A549 (cell line): ENCODE measurements at regions not wholly inside any gene's neighbourhood (a gene's known extent, or its start where the extent isn't known, plus 50 kb on each side); places are given as distances from the start of the nearest gene placed in this dataset.

ENCODE experiments used
- EP300 ChIP-seq, 2 experiments: fragments of >200 bp; sonication (Bioruptor Twin); formaldehyde crosslinking; IDR thresholded peaks; 2 replicates in 1 of 2; 3 replicates in 1 of 2; pipeline ENCODE4 v1.6.1; 2016 to 2017
- FOSB ChIP-seq: fragments of 250-450 bp; sonication (Bioruptor Pico); IDR thresholded peaks from 2 replicates; pipeline ENCODE4 v1.5.0; 2020; ENCODE audit warnings: mild to moderate bottlenecking, moderate library complexity
- JUN ChIP-seq, 2 experiments: fragments of >200 bp; sonication (Bioruptor Twin); formaldehyde crosslinking; IDR thresholded peaks; 2 replicates in 1 of 2; 3 replicates in 1 of 2; pipeline ENCODE4 v1.6.1; 2016 to 2017
- MYC ChIP-seq: IDR thresholded peaks from 2 replicates; pipeline ENCODE4 v1.6.1; 2012; ENCODE audit warnings: mild to moderate bottlenecking, inconsistent platforms, low read length, improper control_type of control experiment, borderline replicate concordance
- PHF8 ChIP-seq: fragments of 200-600 bp; sonication (generic); IDR thresholded peaks from 2 replicates; pipeline ENCODE4 v1.6.1; 2016; ENCODE audit warnings: low read depth, mild to moderate bottlenecking, antibody characterized with exemption, moderate library complexity, borderline replicate concordance
- POLR2A ChIP-seq: IDR thresholded peaks from 2 replicates; pipeline ENCODE4 v1.6.1; 2012; ENCODE audit warnings: mild to moderate bottlenecking, low read length
- RNF2 ChIP-seq: fragments of 200-600 bp; sonication (generic); IDR thresholded peaks from 2 replicates; pipeline ENCODE4 v1.6.1; 2016; ENCODE audit warnings: low read depth, mild to moderate bottlenecking, antibody characterized with exemption, moderate library complexity, borderline replicate concordance
- USF2 ChIP-seq: fragments of 450-650 bp; IDR thresholded peaks from 2 replicates; pipeline ENCODE4 v1.6.1; 2014; ENCODE audit warnings: antibody characterized with exemption
- TF ChIP-seq, protein P1 (sequence below): IDR thresholded peaks from 2 replicates; pipeline ENCODE4 v1.6.1; 2012
- TF ChIP-seq, protein P2 (sequence below): fragments of >200 bp; sonication (Bioruptor Twin); formaldehyde crosslinking; IDR thresholded peaks from 3 replicates; pipeline ENCODE4 v1.5.1; 2016

DNA sequence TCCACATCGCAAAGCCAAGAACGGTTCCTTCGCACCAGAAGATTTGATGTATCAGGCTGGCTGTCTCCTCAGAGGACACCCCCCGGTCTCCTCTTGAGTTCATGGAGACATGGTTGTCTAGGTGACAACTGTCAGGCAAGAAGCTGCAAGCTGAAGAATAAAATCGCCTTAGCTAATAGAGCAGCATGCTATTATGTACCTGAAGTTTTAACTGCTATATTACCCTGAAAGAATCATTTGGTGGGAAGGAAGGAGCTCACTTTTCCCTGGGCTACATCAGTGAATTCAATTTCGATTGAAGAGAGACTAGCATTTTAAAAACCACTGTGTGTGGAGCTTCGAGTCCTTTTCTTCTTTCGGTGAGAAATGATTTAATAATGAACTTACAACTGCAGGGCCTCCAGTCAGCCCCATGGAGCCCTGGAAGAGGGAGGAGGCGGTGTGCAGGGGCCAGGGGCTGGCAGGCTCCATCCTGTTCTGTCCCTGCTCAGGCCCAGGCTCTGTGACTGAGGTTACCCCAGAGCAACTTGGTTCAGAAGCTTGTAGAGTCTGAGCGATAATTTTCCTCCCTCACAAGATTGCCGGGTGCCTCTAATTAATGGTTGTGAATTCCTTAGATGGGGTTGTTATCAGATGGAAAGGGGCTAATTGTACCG is 191.3 kb downstream of the MID1IP1 start:
- TF ChIP-seq, protein P1, sequence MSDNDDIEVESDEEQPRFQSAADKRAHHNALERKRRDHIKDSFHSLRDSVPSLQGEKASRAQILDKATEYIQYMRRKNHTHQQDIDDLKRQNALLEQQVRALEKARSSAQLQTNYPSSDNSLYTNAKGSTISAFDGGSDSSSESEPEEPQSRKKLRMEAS: no peak
- TF ChIP-seq EP300 (IDR thresholded peaks at IDR 0.05) (no peak), RNF2 (no peak), MYC (no peak), USF2 (no peak), POLR2A (no peak), JUN (IDR thresholded peaks at IDR 0.05) (no peak), PHF8 (no peak), FOSB (CRISPR knock-in tag) (no peak)
- TF ChIP-seq, protein P2, sequence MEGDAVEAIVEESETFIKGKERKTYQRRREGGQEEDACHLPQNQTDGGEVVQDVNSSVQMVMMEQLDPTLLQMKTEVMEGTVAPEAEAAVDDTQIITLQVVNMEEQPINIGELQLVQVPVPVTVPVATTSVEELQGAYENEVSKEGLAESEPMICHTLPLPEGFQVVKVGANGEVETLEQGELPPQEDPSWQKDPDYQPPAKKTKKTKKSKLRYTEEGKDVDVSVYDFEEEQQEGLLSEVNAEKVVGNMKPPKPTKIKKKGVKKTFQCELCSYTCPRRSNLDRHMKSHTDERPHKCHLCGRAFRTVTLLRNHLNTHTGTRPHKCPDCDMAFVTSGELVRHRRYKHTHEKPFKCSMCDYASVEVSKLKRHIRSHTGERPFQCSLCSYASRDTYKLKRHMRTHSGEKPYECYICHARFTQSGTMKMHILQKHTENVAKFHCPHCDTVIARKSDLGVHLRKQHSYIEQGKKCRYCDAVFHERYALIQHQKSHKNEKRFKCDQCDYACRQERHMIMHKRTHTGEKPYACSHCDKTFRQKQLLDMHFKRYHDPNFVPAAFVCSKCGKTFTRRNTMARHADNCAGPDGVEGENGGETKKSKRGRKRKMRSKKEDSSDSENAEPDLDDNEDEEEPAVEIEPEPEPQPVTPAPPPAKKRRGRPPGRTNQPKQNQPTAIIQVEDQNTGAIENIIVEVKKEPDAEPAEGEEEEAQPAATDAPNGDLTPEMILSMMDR: no peak
